ENCODE measurements at regions not wholly inside any gene's neighbourhood (a gene's known extent, or its start where the extent isn't known, plus 50 kb on each side); places are given as distances from the start of the nearest gene placed in this dataset.

GRCh38 chr5:52441768-52442167 is 345.9 kb upstream of the ITGA1 start:
- Mint-ChIP-seq H3K36me3 (no peaks in the 10 kb centered on the region), H3K4me3 (no peak overlapping the region), H3K4me1 (no peaks in the 10 kb centered on the region), H3K27me3 (peaks cover 0 to 4% of the 10 kb centered on the region in 2 donors), H3K9me3 (peaks cover 0 to 5% (median 0%) of the 10 kb centered on the region in 3 donors), H3K27ac (no peak overlapping the region)
- H3K27me3 ChIP-seq (replicated peaks in 1 of 2; ENCODE audit: control insufficient read depth in 2 of 2, extremely low read depth in 1 of 2, insufficient read depth in 2 of 2, low read length in 1 of 2), result no peaks in the 10 kb centered on the region
- ATAC-seq (replicated peaks in 1 of 4), result no peak
- CTCF ChIA-PET, result no interaction called here
- no peaks in the 10 kb centered on the region for H3K9me3 ChIP-seq
- no CpG with 5 or more reads among the region's 1 CpG for WGBS (ENCODE audit: insufficient coverage)
- no peak for DNase-seq
- no peak overlapping the region for H3K27ac ChIP-seq (ENCODE audit: low read length)
- no peak overlapping the region for H3K4me3 ChIP-seq (ENCODE audit: control insufficient read depth in 1 of 2, extremely low read depth in 1 of 2, low read length in 1 of 2)
- no peaks in the 10 kb centered on the region for H3K4me1 ChIP-seq (ENCODE audit: control insufficient read depth in 1 of 2, extremely low read depth in 1 of 2, insufficient read depth in 2 of 2, low read length in 2 of 2)
- H3K36me3 ChIP-seq (ENCODE audit: control insufficient read depth in 2 of 2, extremely low read depth in 1 of 2, insufficient read depth in 1 of 2, low read length in 1 of 2), result no peaks in the 10 kb centered on the region
- POLR2A ChIA-PET, result no interaction called here

DNA sequence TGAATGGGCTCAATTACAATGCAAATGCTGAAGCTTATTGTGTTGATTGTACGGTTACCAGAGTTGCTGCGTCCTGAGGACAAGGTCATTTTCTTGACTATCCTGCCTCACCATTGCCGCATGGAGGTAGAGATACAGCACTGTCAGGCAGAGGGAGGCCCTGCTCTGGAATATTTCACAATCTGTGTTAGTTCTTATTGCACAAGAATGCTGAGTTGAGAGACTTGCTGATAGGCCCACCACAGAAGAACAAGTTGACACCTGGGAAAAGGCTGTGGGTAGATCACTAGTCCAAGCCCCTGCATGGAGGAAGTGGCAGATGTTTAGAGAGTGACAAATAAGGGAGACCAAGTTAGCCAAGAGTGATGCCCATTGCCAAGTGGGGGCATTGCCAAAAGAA is 344.5 kb upstream of the ITGA1 start:
- no peak overlapping the region for H3K4me3 Mint-ChIP-seq
- ATAC-seq (replicated peaks in 1 of 4), result no peak
- Histone ChIP-seq H3K27me3 (replicated peaks in 1 of 2; ENCODE audit: control insufficient read depth in 2 of 2, extremely low read depth in 1 of 2, insufficient read depth in 2 of 2, low read length in 1 of 2) (no peaks in the 10 kb centered on the region), H3K9me3 (no peaks in the 10 kb centered on the region), H3K36me3 (ENCODE audit: control insufficient read depth in 2 of 2, extremely low read depth in 1 of 2, insufficient read depth in 1 of 2, low read length in 1 of 2) (no peaks in the 10 kb centered on the region), H3K27ac (ENCODE audit: low read length) (no peak overlapping the region), H3K4me1 (ENCODE audit: control insufficient read depth in 1 of 2, extremely low read depth in 1 of 2, insufficient read depth in 2 of 2, low read length in 2 of 2) (no peaks in the 10 kb centered on the region), H3K4me3 (ENCODE audit: control insufficient read depth in 1 of 2, extremely low read depth in 1 of 2, low read length in 1 of 2) (no peak overlapping the region)
- WGBS (ENCODE audit: insufficient coverage), result 96% methylated on average over 3 of the region's 3 CpGs
- H3K9me3 Mint-ChIP-seq, result peaks cover 0 to 5% (median 0%) of the 10 kb centered on the region in 3 donors
- H3K36me3 Mint-ChIP-seq, result no peaks in the 10 kb centered on the region
- ChIA-PET POLR2A (no interaction called here), CTCF (no interaction called here)
- H3K4me1 Mint-ChIP-seq, result no peaks in the 10 kb centered on the region
- H3K27ac Mint-ChIP-seq, result no peak overlapping the region
- DNase-seq, result no peak
- H3K27me3 Mint-ChIP-seq, result peaks cover 0 to 1% of the 10 kb centered on the region in 2 donors

- Histone ChIP-seq H3K36me3 (ENCODE audit: control insufficient read depth in 2 of 2, extremely low read depth in 1 of 2, insufficient read depth in 1 of 2, low read length in 1 of 2) (no peaks in the 10 kb centered on the region), H3K27ac (ENCODE audit: low read length) (no peak overlapping the region), H3K4me1 (ENCODE audit: control insufficient read depth in 1 of 2, extremely low read depth in 1 of 2, insufficient read depth in 2 of 2, low read length in 2 of 2) (no peaks in the 10 kb centered on the region), H3K9me3 (no peaks in the 10 kb centered on the region), H3K27me3 (replicated peaks in 1 of 2; ENCODE audit: control insufficient read depth in 2 of 2, extremely low read depth in 1 of 2, insufficient read depth in 2 of 2, low read length in 1 of 2) (no peaks in the 10 kb centered on the region), H3K4me3 (ENCODE audit: control insufficient read depth in 1 of 2, extremely low read depth in 1 of 2, low read length in 1 of 2) (no peak overlapping the region)
- Mint-ChIP-seq H3K27me3 (no peaks in the 10 kb centered on the region), H3K27ac (no peak overlapping the region), H3K36me3 (no peaks in the 10 kb centered on the region), H3K4me1 (no peaks in the 10 kb centered on the region), H3K4me3 (no peak overlapping the region), H3K9me3 (no peaks in the 10 kb centered on the region)
- no peak for DNase-seq
- ATAC-seq (replicated peaks in 1 of 4), result no peak
- CTCF ChIA-PET, result interaction anchor here in 1 of 2 donors (0.6 kb wide), 1 partner anchor 718 kb away, joined by 5 read pairs; no protein-coding TSS in a partner anchor
- POLR2A ChIA-PET, result interaction anchor here in 1 of 2 donors (0.6 to 0.9 kb wide), 2 partner anchors 13 to 640 kb away, joined by 3 read pairs; no protein-coding TSS in a partner anchor
- 43% methylated on average over 1 of the region's 2 CpGs for WGBS (ENCODE audit: insufficient coverage)
These were observed 339.6 kb upstream of the ITGA1 start for GRCh38 chr5:52448111-52448510.

- ChIA-PET CTCF (no interaction called here), POLR2A (no interaction called here)
- H3K27ac Mint-ChIP-seq, result no peak overlapping the region
- H3K27me3 ChIP-seq (replicated peaks in 1 of 2; ENCODE audit: control insufficient read depth in 2 of 2, extremely low read depth in 1 of 2, insufficient read depth in 2 of 2, low read length in 1 of 2), result no peaks in the 10 kb centered on the region
- ATAC-seq (replicated peaks in 1 of 4), result no peak
- no peak for DNase-seq
- no peaks in the 10 kb centered on the region for H3K36me3 ChIP-seq (ENCODE audit: control insufficient read depth in 2 of 2, extremely low read depth in 1 of 2, insufficient read depth in 1 of 2, low read length in 1 of 2)
- no peak overlapping the region for H3K4me3 Mint-ChIP-seq
- no peaks in the 10 kb centered on the region for H3K9me3 ChIP-seq
- H3K27ac ChIP-seq (ENCODE audit: low read length), result no peak overlapping the region
- H3K9me3 Mint-ChIP-seq, result no peaks in the 10 kb centered on the region
- H3K4me3 ChIP-seq (ENCODE audit: control insufficient read depth in 1 of 2, extremely low read depth in 1 of 2, low read length in 1 of 2), result no peak overlapping the region
- H3K4me1 ChIP-seq (ENCODE audit: control insufficient read depth in 1 of 2, extremely low read depth in 1 of 2, insufficient read depth in 2 of 2, low read length in 2 of 2), result no peaks in the 10 kb centered on the region
- H3K4me1 Mint-ChIP-seq, result no peaks in the 10 kb centered on the region
- no CpG with 5 or more reads among the region's 3 CpGs for WGBS (ENCODE audit: insufficient coverage)
- H3K36me3 Mint-ChIP-seq, result no peaks in the 10 kb centered on the region
- H3K27me3 Mint-ChIP-seq, result peaks cover 0 to 4% of the 10 kb centered on the region in 2 donors
These were observed 338.2 kb upstream of the ITGA1 start for GRCh38 chr5:52449516-52449915.

DNA sequence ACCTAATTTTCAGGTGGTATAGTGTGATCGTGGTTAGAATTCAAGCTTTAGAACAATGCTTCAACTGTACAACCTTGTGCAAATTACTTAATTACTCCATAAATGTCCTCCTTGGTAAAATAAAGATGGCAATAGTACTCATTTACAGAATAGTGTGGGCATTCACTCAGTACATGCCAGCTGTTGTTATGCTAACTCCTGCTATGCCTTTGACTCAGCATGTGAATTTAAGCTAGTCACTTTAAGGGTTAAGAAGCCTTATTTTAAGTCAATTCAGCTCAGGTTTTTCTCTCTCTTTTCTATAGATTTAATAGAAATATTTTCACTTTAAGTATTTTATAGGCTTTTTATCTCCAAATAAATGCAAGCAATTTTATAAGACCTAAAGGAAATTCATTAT is 335.6 kb upstream of the ITGA1 start:
- H3K4me3 ChIP-seq (ENCODE audit: control insufficient read depth in 1 of 2, extremely low read depth in 1 of 2, low read length in 1 of 2), result no peak overlapping the region
- WGBS (ENCODE audit: insufficient coverage), result no CpG with 5 or more reads among the region's 1 CpG
- no peaks in the 10 kb centered on the region for H3K9me3 Mint-ChIP-seq
- H3K27ac Mint-ChIP-seq, result no peak overlapping the region
- H3K9me3 ChIP-seq, result no peaks in the 10 kb centered on the region
- peaks cover 4% of the 10 kb centered on the region in 2 donors for H3K27me3 Mint-ChIP-seq
- no peaks in the 10 kb centered on the region for H3K36me3 ChIP-seq (ENCODE audit: control insufficient read depth in 2 of 2, extremely low read depth in 1 of 2, insufficient read depth in 1 of 2, low read length in 1 of 2)
- no peaks in the 10 kb centered on the region for H3K36me3 Mint-ChIP-seq
- H3K27ac ChIP-seq (ENCODE audit: low read length), result no peak overlapping the region
- no peaks in the 10 kb centered on the region for H3K27me3 ChIP-seq (replicated peaks in 1 of 2; ENCODE audit: control insufficient read depth in 2 of 2, extremely low read depth in 1 of 2, insufficient read depth in 2 of 2, low read length in 1 of 2)
- no peaks in the 10 kb centered on the region for H3K4me1 Mint-ChIP-seq
- no peak overlapping the region for H3K4me3 Mint-ChIP-seq
- CTCF ChIA-PET, result no interaction called here
- POLR2A ChIA-PET, result no interaction called here
- DNase-seq (no peak), ATAC-seq (replicated peaks in 1 of 4) (no peak)
- H3K4me1 ChIP-seq (ENCODE audit: control insufficient read depth in 1 of 2, extremely low read depth in 1 of 2, insufficient read depth in 2 of 2, low read length in 2 of 2), result no peaks in the 10 kb centered on the region

DNA sequence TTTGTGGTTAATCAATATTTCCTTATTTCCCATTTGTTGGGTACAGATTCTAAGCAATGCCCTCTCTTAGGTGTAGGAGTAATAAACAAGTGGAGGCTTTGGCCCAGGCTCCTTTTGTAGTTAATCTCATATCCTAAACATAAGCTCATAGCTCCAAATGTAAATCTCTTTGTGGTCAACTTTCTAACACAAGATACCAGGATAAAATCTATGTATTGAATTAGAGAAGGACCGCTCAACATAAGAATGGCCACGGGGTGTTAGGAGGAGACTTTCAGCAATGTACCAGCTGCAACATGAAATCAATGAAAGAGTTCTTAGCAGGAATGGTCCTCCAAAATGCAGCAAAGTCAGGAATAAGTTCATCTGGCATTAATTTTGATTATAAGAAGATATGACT is 334.5 kb upstream of the ITGA1 start:
- DNase-seq (no peak), ATAC-seq (replicated peaks in 1 of 4) (no peak)
- Mint-ChIP-seq H3K36me3 (no peaks in the 10 kb centered on the region), H3K9me3 (no peaks in the 10 kb centered on the region), H3K27me3 (peaks cover 4% of the 10 kb centered on the region in 2 donors), H3K4me3 (no peak overlapping the region), H3K4me1 (no peaks in the 10 kb centered on the region), H3K27ac (no peak overlapping the region)
- POLR2A ChIA-PET, result interaction anchor here in 1 of 2 donors (0.6 kb wide), 1 partner anchor 1292 kb away, joined by 3 read pairs; no protein-coding TSS in a partner anchor
- Histone ChIP-seq H3K27ac (ENCODE audit: low read length) (no peak overlapping the region), H3K9me3 (no peaks in the 10 kb centered on the region), H3K36me3 (ENCODE audit: control insufficient read depth in 2 of 2, extremely low read depth in 1 of 2, insufficient read depth in 1 of 2, low read length in 1 of 2) (no peaks in the 10 kb centered on the region), H3K4me1 (ENCODE audit: control insufficient read depth in 1 of 2, extremely low read depth in 1 of 2, insufficient read depth in 2 of 2, low read length in 2 of 2) (no peaks in the 10 kb centered on the region), H3K27me3 (replicated peaks in 1 of 2; ENCODE audit: control insufficient read depth in 2 of 2, extremely low read depth in 1 of 2, insufficient read depth in 2 of 2, low read length in 1 of 2) (no peaks in the 10 kb centered on the region), H3K4me3 (ENCODE audit: control insufficient read depth in 1 of 2, extremely low read depth in 1 of 2, low read length in 1 of 2) (no peak overlapping the region)
- CTCF ChIA-PET, result no interaction called here
- WGBS (ENCODE audit: insufficient coverage), result 86% methylated on average over 1 of the region's 2 CpGs

DNA sequence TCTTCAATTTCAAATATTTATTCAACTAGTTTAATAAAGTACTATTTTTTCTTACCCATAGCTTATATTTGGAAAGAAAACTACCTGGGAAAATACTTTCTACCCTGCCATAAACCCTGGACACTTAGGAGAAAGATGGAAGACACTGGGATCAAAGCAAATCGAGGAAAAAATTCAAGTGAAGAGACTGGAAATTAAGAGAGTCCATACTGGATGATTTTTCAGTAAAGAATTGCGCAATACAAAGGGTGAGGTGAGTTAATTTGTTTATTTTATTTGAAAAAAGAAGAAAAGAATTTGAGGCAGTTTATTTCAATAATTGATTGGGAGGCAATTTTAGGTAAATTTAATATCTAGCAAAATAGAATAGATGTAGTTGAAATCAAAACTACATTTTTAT is 331.8 kb upstream of the ITGA1 start:
- no peak overlapping the region for H3K27ac Mint-ChIP-seq
- DNase-seq (no peak), ATAC-seq (replicated peaks in 1 of 4) (no peak)
- Histone ChIP-seq H3K36me3 (ENCODE audit: control insufficient read depth in 2 of 2, extremely low read depth in 1 of 2, insufficient read depth in 1 of 2, low read length in 1 of 2) (no peaks in the 10 kb centered on the region), H3K27ac (ENCODE audit: low read length) (no peak overlapping the region), H3K4me1 (ENCODE audit: control insufficient read depth in 1 of 2, extremely low read depth in 1 of 2, insufficient read depth in 2 of 2, low read length in 2 of 2) (no peaks in the 10 kb centered on the region), H3K4me3 (ENCODE audit: control insufficient read depth in 1 of 2, extremely low read depth in 1 of 2, low read length in 1 of 2) (no peak overlapping the region), H3K27me3 (replicated peaks in 1 of 2; ENCODE audit: control insufficient read depth in 2 of 2, extremely low read depth in 1 of 2, insufficient read depth in 2 of 2, low read length in 1 of 2) (no peaks in the 10 kb centered on the region), H3K9me3 (no peaks in the 10 kb centered on the region)
- WGBS (ENCODE audit: insufficient coverage), result 50% methylated on average over 2 of the region's 2 CpGs
- H3K4me1 Mint-ChIP-seq, result no peaks in the 10 kb centered on the region
- H3K36me3 Mint-ChIP-seq, result no peaks in the 10 kb centered on the region
- no peak overlapping the region for H3K4me3 Mint-ChIP-seq
- POLR2A ChIA-PET, result no interaction called here
- H3K9me3 Mint-ChIP-seq, result no peaks in the 10 kb centered on the region
- peaks cover 4% of the 10 kb centered on the region in 2 donors for H3K27me3 Mint-ChIP-seq
- CTCF ChIA-PET, result no interaction called here

All from T-cell (primary cell).